GM23338 (cell line): ENCODE measurements at regions not wholly inside any gene's neighbourhood (a gene's known extent, or its start where the extent isn't known, plus 50 kb on each side); places are given as distances from the start of the nearest gene placed in this dataset.

Source experiments
- CREB1 ChIP-seq: fragments of 250-450 bp; sonication (Bioruptor Pico); IDR thresholded peaks from 2 replicates; pipeline ENCODE4 v1.5.0; 2020; ENCODE audit warnings: low read depth, mild to moderate bottlenecking, moderate library complexity
- EZH2 ChIP-seq: fragments of 200-600 bp; sonication (generic); IDR thresholded peaks from one replicate; pipeline ENCODE4 v1.8.0; 2017; ENCODE audit warnings: antibody characterized with exemption, mild to moderate bottlenecking, low read depth; ENCODE audit not compliant: unreplicated experiment
- EZH2phosphoT487 ChIP-seq: fragments of 200-600 bp; sonication (generic); IDR thresholded peaks from one replicate; pipeline ENCODE4 v1.8.1; 2018; ENCODE audit warnings: antibody characterized with exemption; ENCODE audit not compliant: unreplicated experiment
- JUNB ChIP-seq: IDR thresholded peaks from one replicate; pipeline ENCODE4 v1.6.1; 2016; ENCODE audit warnings: antibody characterized with exemption; ENCODE audit not compliant: unreplicated experiment
- NANOG ChIP-seq: IDR thresholded peaks from 2 replicates; pipeline ENCODE4 v1.6.1; 2016; ENCODE audit warnings: antibody characterized with exemption, borderline replicate concordance
- POLR2AphosphoS5 ChIP-seq: IDR thresholded peaks from 2 replicates; pipeline ENCODE4 v1.6.1; 2016; ENCODE audit warnings: antibody characterized with exemption, low read depth
- ZNF114 ChIP-seq: fragments of 250-450 bp; sonication (Bioruptor Pico); IDR thresholded peaks from 2 replicates; pipeline ENCODE4 v1.5.0; 2020; ENCODE audit warnings: mild to moderate bottlenecking, moderate library complexity
- TF ChIP-seq, protein P1 (sequence below): IDR thresholded peaks from one replicate; pipeline ENCODE4 v1.6.1; 2018; ENCODE audit warnings: antibody characterized with exemption; ENCODE audit not compliant: unreplicated experiment
- TF ChIP-seq, protein P2 (sequence below), 2 experiments: fragments of 200-600 bp in 1 of 2; sonication (generic) in 1 of 2; conservative IDR thresholded peaks; 2 replicates each; pipeline versions ENCODE4 v1.5.1 to v1.6.1; 2016 to 2017; ENCODE audit warnings: antibody characterized with exemption in 2 of 2, low read depth in 2 of 2, mild to moderate bottlenecking in 2 of 2, moderate library complexity in 1 of 2
- TF ChIP-seq, protein P3 (sequence below): IDR thresholded peaks from 2 replicates; pipeline ENCODE4 v1.6.1; 2016; ENCODE audit warnings: antibody characterized with exemption

DNA sequence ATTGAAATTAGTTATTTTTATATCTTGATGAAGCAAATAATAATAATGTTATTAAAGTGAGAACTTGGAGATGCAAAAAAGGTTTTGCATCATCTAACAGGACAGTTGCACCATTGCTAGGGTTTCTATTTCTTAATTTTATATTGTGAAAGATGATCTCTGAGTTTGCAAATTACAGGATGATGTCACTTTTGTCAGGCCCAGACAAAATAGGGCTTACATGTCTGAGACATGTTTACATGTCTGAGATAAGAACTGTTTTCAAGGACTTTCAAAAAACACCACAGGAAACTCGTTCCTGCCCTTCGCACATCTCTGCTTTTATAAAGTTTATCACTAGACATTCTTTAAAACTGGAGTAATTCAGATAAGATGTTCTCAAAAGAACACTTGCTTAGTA, 1075.8 kb upstream of the MANEA start:
- TF ChIP-seq, protein P1, sequence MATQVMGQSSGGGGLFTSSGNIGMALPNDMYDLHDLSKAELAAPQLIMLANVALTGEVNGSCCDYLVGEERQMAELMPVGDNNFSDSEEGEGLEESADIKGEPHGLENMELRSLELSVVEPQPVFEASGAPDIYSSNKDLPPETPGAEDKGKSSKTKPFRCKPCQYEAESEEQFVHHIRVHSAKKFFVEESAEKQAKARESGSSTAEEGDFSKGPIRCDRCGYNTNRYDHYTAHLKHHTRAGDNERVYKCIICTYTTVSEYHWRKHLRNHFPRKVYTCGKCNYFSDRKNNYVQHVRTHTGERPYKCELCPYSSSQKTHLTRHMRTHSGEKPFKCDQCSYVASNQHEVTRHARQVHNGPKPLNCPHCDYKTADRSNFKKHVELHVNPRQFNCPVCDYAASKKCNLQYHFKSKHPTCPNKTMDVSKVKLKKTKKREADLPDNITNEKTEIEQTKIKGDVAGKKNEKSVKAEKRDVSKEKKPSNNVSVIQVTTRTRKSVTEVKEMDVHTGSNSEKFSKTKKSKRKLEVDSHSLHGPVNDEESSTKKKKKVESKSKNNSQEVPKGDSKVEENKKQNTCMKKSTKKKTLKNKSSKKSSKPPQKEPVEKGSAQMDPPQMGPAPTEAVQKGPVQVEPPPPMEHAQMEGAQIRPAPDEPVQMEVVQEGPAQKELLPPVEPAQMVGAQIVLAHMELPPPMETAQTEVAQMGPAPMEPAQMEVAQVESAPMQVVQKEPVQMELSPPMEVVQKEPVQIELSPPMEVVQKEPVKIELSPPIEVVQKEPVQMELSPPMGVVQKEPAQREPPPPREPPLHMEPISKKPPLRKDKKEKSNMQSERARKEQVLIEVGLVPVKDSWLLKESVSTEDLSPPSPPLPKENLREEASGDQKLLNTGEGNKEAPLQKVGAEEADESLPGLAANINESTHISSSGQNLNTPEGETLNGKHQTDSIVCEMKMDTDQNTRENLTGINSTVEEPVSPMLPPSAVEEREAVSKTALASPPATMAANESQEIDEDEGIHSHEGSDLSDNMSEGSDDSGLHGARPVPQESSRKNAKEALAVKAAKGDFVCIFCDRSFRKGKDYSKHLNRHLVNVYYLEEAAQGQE, result no peak
- TF ChIP-seq, protein P2, sequence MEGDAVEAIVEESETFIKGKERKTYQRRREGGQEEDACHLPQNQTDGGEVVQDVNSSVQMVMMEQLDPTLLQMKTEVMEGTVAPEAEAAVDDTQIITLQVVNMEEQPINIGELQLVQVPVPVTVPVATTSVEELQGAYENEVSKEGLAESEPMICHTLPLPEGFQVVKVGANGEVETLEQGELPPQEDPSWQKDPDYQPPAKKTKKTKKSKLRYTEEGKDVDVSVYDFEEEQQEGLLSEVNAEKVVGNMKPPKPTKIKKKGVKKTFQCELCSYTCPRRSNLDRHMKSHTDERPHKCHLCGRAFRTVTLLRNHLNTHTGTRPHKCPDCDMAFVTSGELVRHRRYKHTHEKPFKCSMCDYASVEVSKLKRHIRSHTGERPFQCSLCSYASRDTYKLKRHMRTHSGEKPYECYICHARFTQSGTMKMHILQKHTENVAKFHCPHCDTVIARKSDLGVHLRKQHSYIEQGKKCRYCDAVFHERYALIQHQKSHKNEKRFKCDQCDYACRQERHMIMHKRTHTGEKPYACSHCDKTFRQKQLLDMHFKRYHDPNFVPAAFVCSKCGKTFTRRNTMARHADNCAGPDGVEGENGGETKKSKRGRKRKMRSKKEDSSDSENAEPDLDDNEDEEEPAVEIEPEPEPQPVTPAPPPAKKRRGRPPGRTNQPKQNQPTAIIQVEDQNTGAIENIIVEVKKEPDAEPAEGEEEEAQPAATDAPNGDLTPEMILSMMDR (conservative IDR thresholded peaks at IDR 0.05; ENCODE audit: low read depth in 2 of 2), result no peak
- TF ChIP-seq POLR2AphosphoS5, result no peak
- TF ChIP-seq EZH2, result no peak
- TF ChIP-seq EZH2phosphoT487, result no peak
- TF ChIP-seq, protein P3, sequence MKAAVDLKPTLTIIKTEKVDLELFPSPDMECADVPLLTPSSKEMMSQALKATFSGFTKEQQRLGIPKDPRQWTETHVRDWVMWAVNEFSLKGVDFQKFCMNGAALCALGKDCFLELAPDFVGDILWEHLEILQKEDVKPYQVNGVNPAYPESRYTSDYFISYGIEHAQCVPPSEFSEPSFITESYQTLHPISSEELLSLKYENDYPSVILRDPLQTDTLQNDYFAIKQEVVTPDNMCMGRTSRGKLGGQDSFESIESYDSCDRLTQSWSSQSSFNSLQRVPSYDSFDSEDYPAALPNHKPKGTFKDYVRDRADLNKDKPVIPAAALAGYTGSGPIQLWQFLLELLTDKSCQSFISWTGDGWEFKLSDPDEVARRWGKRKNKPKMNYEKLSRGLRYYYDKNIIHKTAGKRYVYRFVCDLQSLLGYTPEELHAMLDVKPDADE, result no peak
- TF ChIP-seq CREB1 (CRISPR knock-in tag), result no peak
- no peak for TF ChIP-seq JUNB
- TF ChIP-seq ZNF114, result no peak
- TF ChIP-seq NANOG, result no peak
